ENCODE measurements at regions not wholly inside any gene's neighbourhood (a gene's known extent, or its start where the extent isn't known, plus 50 kb on each side); places are given as distances from the start of the nearest gene placed in this dataset.

GRCh38 chr13:39967199-39967959, 311.9 kb downstream of the COG6 start:
- TF ChIP-seq CTCF (conservative IDR thresholded peaks at IDR 0.05; ENCODE audit: low read depth in 2 of 2) = no peak
- no peak for TF ChIP-seq EZH2 (IDR thresholded peaks at IDR 0.05; ENCODE audit: low read depth, unreplicated experiment)
- no peak for TF ChIP-seq POLR2AphosphoS5 (IDR thresholded peaks at IDR 0.05; ENCODE audit: low read depth)
- TF ChIP-seq JUNB (IDR thresholded peaks at IDR 0.05; ENCODE audit: unreplicated experiment) = no peak
- no peak for TF ChIP-seq EZH2phosphoT487 (IDR thresholded peaks at IDR 0.05; ENCODE audit: unreplicated experiment)
- no peak for TF ChIP-seq ETS1 (IDR thresholded peaks at IDR 0.05)
- TF ChIP-seq REST (IDR thresholded peaks at IDR 0.05; ENCODE audit: unreplicated experiment) = no peak
- TF ChIP-seq CREB1 (CRISPR knock-in tag; IDR thresholded peaks at IDR 0.05; ENCODE audit: low read depth) = no peak
- no peak for TF ChIP-seq ZNF331 (CRISPR knock-in tag; IDR thresholded peaks at IDR 0.05; ENCODE audit: low read depth)
- TF ChIP-seq STAT1 (IDR thresholded peaks at IDR 0.05; ENCODE audit: unreplicated experiment) = no peak

All from GM23338 (cell line).